Gastroesophageal sphincter (tissue), 4 donors: ENCODE measurements at regions not wholly inside any gene's neighbourhood (a gene's known extent, or its start where the extent isn't known, plus 50 kb on each side); places are given as distances from the start of the nearest gene placed in this dataset.

Source experiments
- ATAC-seq: fragments of 150-250 bp; one replicate; pipeline ENCODE4 v1.9.1; 2016; ENCODE audit warnings: mild to moderate bottlenecking, moderate library complexity
- H3K27ac ChIP-seq, 4 donors: fragments of 200-600 bp; sonication (generic) in 3 of 4; 1 replicate in 3 of 4; 2 replicates in 1 of 4; pipeline ENCODE4 v1.5.1; 2016 to 2019
- H3K27me3 ChIP-seq: fragments of 200-600 bp; sonication (generic); one replicate; pipeline ENCODE4 v1.5.1; 2019
- H3K36me3 ChIP-seq, 2 donors: fragments of 200-600 bp; sonication (generic); one replicate each; pipeline ENCODE4 v1.5.1; 2019; ENCODE audit warnings: control low read depth in 1 of 2
- H3K4me1 ChIP-seq, 3 donors: fragments of 200-600 bp; sonication (generic); 1 replicate in 2 of 3; 2 replicates in 1 of 3; pipeline ENCODE4 v1.5.1; 2016 to 2019; ENCODE audit warnings: control low read depth in 2 of 3
- H3K4me3 ChIP-seq, 2 donors: fragments of 200-600 bp; sonication (generic); one replicate each; pipeline ENCODE4 v1.5.1; 2019; ENCODE audit warnings: mild to moderate bottlenecking in 1 of 2, moderate library complexity in 1 of 2
- H3K9me3 ChIP-seq, 3 donors: fragments of 200-600 bp; sonication (generic); one replicate each; pipeline ENCODE4 v1.5.1; 2017 to 2019; ENCODE audit warnings: control low read depth in 2 of 3
- EP300 ChIP-seq: sonication (generic); formaldehyde crosslinking; IDR thresholded peaks from one replicate; pipeline ENCODE4 v1.6.1; 2017; ENCODE audit warnings: antibody characterized with exemption, mild to moderate bottlenecking
- POLR2A ChIP-seq, 2 donors: fragments of 450-650 bp; IDR thresholded peaks; one replicate each; pipeline ENCODE4 v1.6.1; 2017; ENCODE audit warnings: antibody characterized with exemption in 2 of 2, mild to moderate bottlenecking in 2 of 2, moderate library complexity in 1 of 2
- POLR2AphosphoS5 ChIP-seq: sonication (generic); formaldehyde crosslinking; IDR thresholded peaks from one replicate; pipeline ENCODE4 v1.6.1; 2017; ENCODE audit warnings: antibody characterized with exemption
- WGBS, 2 donors: methylation state at CpG; one replicate each; pipeline ENCODE4 v1.1.5; 2018; ENCODE audit warnings: low coverage in 1 of 2; 5-methylcytosine and 5-hydroxymethylcytosine counted together
- TF ChIP-seq, protein P1 (sequence below), 4 experiments: fragments of 200-600 bp in 2 of 4; fragments of 450-650 bp in 2 of 4; sonication (generic) in 1 of 4; IDR thresholded peaks; one replicate each; pipeline ENCODE4 v1.5.1; 2017 to 2019; ENCODE audit warnings: antibody characterized with exemption in 4 of 4, mild to moderate bottlenecking in 2 of 4, moderate library complexity in 2 of 4

DNA sequence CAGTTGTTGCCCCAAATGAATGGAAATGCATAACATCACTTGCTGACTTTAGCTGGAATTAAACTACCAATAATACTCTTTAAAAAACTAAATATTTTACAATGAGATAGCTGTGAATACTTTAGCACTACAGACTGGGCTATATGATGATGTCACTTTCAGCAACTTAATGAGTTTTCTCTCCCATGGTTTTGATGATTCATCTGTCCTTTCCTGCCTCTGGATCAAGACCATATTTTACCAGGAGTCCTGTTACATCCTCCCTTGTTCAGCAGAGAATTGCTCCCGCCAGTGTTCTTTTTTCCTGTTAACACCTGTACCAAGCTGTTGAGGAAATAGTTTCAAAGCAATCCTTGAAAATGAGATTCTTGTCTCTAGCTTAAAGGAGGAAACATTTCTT is 543.0 kb downstream of the SPRY1 start:
- ATAC-seq, result no peak
- WGBS, 2 donors, result 80 to 85% methylated on average over 1 of the region's 1 CpG
- TF ChIP-seq POLR2A (IDR thresholded peaks at IDR 0.05) (no peak), EP300 (no peak), POLR2AphosphoS5 (no peak)
- TF ChIP-seq, protein P1, sequence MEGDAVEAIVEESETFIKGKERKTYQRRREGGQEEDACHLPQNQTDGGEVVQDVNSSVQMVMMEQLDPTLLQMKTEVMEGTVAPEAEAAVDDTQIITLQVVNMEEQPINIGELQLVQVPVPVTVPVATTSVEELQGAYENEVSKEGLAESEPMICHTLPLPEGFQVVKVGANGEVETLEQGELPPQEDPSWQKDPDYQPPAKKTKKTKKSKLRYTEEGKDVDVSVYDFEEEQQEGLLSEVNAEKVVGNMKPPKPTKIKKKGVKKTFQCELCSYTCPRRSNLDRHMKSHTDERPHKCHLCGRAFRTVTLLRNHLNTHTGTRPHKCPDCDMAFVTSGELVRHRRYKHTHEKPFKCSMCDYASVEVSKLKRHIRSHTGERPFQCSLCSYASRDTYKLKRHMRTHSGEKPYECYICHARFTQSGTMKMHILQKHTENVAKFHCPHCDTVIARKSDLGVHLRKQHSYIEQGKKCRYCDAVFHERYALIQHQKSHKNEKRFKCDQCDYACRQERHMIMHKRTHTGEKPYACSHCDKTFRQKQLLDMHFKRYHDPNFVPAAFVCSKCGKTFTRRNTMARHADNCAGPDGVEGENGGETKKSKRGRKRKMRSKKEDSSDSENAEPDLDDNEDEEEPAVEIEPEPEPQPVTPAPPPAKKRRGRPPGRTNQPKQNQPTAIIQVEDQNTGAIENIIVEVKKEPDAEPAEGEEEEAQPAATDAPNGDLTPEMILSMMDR (IDR thresholded peaks at IDR 0.05), result no peak

DNA sequence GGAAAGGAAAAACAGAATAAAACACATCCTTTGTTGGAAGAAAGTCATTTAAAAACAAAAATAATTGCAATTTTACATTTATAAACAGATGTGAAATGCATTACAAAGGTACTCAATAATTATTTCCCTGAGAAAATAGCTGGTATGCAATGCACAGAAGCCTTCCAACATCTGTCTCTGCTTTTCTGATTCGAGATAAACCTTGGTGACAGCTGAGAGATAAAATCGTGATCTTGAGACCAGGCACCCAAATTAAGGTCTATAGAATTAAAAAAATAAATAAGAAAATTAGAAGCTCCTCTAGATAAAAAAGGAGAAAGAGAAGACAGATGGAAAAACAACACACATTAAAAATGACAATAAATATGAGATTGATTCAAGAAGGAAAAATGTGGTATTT is 544.0 kb downstream of the SPRY1 start:
- Histone ChIP-seq H3K36me3 (no peaks in the 10 kb centered on the region), H3K4me3 (no peak overlapping the region), H3K27ac (no peak overlapping the region), H3K4me1 (peaks cover 0 to 24% (median 3%) of the 10 kb centered on the region in 3 donors), H3K9me3 (no peaks in the 10 kb centered on the region), H3K27me3 (no peaks in the 10 kb centered on the region)
- TF ChIP-seq EP300 (no peak), POLR2AphosphoS5 (no peak), POLR2A (IDR thresholded peaks at IDR 0.05) (no peak)
- TF ChIP-seq, protein P1 (IDR thresholded peaks at IDR 0.05), result no peak
- WGBS, 2 donors, result 72 to 92% methylated on average over 2 of the region's 2 CpGs
- ATAC-seq, result no peak

More for the DNA sequence above, 543.0 kb downstream of the SPRY1 start:
- Histone ChIP-seq H3K4me3 (no peak overlapping the region), H3K9me3 (no peaks in the 10 kb centered on the region), H3K27me3 (no peaks in the 10 kb centered on the region), H3K36me3 (no peaks in the 10 kb centered on the region), H3K27ac (no peak overlapping the region), H3K4me1 (peaks cover 0 to 24% (median 3%) of the 10 kb centered on the region in 3 donors)

DNA sequence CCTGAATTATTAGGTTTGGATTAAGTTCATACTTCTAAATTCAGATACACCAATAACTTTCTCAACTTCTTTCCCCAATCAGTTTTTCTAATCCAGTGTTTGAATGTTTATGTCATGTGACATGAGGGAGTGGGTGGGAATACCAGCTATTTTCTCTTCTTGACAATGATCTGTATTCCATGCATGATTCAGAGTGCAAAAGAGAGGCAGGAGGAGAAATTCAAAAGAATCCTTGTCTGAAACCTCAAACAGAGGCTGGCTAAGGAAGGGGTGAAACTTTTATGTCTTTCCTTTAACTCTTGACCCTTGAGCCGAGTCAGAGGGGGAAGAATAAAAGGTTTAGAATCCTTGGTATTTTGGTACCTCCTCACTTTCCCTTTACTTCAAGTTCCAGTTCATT is 544.7 kb downstream of the SPRY1 start:
- H3K9me3 ChIP-seq, result no peaks in the 10 kb centered on the region
- H3K27me3 ChIP-seq, result no peaks in the 10 kb centered on the region
- H3K27ac ChIP-seq, result no peak overlapping the region
- TF ChIP-seq POLR2A (IDR thresholded peaks at IDR 0.05) (no peak), POLR2AphosphoS5 (no peak), EP300 (no peak)
- TF ChIP-seq, protein P1 (IDR thresholded peaks at IDR 0.05), result no peak
- WGBS, 2 donors, result 50 to 71% methylated on average over 1 of the region's 1 CpG
- ATAC-seq, result no peak
- H3K36me3 ChIP-seq, result no peaks in the 10 kb centered on the region
- no peak overlapping the region for H3K4me3 ChIP-seq
- peaks cover 0 to 22% (median 3%) of the 10 kb centered on the region in 3 donors for H3K4me1 ChIP-seq

DNA sequence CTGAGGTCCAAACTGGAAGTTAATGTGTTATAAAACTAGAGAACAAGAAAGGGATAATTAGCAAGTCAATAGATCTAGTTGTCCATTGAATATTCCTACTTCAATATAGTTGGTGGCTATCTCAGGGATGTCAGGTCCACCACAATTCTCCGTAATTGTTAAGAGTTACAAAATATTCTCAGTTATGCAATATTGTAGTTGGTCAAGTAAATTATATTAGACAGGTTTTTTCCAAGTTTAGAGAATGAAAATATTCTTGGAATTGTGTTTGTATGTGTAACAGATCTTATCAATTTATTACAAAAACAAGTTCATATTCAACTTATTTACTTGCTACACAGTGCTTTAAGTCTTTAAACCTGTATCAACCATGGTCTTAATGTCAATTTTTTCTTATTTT is 547.4 kb downstream of the SPRY1 start:
- Histone ChIP-seq H3K27me3 (no peaks in the 10 kb centered on the region), H3K27ac (no peak overlapping the region), H3K4me3 (no peak overlapping the region), H3K36me3 (no peaks in the 10 kb centered on the region), H3K9me3 (no peaks in the 10 kb centered on the region), H3K4me1 (no peaks in the 10 kb centered on the region)
- ATAC-seq, result no peak
- no peak for TF ChIP-seq EP300
- TF ChIP-seq POLR2A (IDR thresholded peaks at IDR 0.05), result no peak
- TF ChIP-seq, protein P1 (IDR thresholded peaks at IDR 0.05), result no peak
- no peak for TF ChIP-seq POLR2AphosphoS5
- WGBS, 2 donors, result 90 to 91% methylated on average over 1 of the region's 1 CpG

DNA sequence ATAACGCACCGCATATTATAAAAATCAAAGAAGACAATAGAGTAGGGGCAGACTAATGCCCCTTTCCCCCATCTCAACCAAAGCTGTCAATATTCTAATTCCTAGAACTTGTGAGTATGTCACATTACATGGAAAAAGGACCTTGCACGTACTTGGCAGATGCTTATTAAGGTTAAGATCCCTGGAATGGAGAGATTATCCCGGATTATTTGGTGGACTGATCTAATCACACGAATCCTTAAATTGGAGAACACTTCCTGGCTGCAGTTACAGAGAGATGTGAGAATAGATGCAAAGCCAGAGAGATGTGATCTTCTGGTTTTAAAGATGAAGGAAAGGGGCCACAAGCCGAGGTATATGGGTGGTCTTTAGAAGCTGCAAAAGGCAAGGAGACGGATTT is 548.7 kb downstream of the SPRY1 start:
- no peaks in the 10 kb centered on the region for H3K36me3 ChIP-seq
- no peak overlapping the region for H3K4me3 ChIP-seq
- ATAC-seq, result no peak
- WGBS, 2 donors, result 91 to 94% methylated on average over 4 to 7 of the region's 7 CpGs
- H3K27me3 ChIP-seq, result no peaks in the 10 kb centered on the region
- no peaks in the 10 kb centered on the region for H3K4me1 ChIP-seq
- no peak overlapping the region for H3K27ac ChIP-seq
- no peaks in the 10 kb centered on the region for H3K9me3 ChIP-seq
- TF ChIP-seq POLR2AphosphoS5, result no peak
- no peak for TF ChIP-seq EP300
- TF ChIP-seq, protein P1 (IDR thresholded peaks at IDR 0.05), result no peak
- no peak for TF ChIP-seq POLR2A (IDR thresholded peaks at IDR 0.05)
